ENCODE measurements at regions not wholly inside any gene's neighbourhood (a gene's known extent, or its start where the extent isn't known, plus 50 kb on each side); places are given as distances from the start of the nearest gene placed in this dataset.
A peak's percentile ranks its signal among the peaks of the same experiment; 100 is the strongest.

DNA sequence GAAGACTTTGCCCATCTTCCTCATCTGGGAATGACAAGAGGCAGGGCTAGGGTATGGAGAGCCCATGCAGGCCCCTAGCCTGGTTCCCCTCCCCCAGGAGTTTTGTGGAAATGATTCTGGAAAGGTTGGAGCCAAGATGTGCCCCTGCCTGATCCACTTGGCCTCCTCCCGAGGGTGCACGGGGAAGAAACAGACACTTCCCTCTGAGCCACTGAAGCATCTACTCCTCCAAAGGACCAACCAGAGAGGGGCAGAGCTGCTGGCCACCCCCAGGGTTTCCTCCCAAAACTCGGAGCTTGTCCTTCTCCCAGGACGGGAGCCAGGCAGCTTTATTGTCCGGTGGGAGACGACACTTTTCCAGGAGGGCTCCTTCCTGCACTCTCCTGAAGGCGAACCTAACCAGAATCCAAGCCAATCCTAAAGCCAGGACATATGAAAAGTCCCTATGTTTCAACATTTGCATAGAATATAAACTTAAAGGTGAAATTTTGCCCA, 149.2 kb upstream of the COPS8 start:
- Histone ChIP-seq H3K4me3 (no peak overlapping the region), H3K27ac (no peak overlapping the region)
- TF ChIP-seq, protein P1, sequence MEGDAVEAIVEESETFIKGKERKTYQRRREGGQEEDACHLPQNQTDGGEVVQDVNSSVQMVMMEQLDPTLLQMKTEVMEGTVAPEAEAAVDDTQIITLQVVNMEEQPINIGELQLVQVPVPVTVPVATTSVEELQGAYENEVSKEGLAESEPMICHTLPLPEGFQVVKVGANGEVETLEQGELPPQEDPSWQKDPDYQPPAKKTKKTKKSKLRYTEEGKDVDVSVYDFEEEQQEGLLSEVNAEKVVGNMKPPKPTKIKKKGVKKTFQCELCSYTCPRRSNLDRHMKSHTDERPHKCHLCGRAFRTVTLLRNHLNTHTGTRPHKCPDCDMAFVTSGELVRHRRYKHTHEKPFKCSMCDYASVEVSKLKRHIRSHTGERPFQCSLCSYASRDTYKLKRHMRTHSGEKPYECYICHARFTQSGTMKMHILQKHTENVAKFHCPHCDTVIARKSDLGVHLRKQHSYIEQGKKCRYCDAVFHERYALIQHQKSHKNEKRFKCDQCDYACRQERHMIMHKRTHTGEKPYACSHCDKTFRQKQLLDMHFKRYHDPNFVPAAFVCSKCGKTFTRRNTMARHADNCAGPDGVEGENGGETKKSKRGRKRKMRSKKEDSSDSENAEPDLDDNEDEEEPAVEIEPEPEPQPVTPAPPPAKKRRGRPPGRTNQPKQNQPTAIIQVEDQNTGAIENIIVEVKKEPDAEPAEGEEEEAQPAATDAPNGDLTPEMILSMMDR (IDR thresholded peaks at IDR 0.05) = no peak
- peak; percentile 58 for DNase-seq (ENCODE audit: low spot score)

DNA sequence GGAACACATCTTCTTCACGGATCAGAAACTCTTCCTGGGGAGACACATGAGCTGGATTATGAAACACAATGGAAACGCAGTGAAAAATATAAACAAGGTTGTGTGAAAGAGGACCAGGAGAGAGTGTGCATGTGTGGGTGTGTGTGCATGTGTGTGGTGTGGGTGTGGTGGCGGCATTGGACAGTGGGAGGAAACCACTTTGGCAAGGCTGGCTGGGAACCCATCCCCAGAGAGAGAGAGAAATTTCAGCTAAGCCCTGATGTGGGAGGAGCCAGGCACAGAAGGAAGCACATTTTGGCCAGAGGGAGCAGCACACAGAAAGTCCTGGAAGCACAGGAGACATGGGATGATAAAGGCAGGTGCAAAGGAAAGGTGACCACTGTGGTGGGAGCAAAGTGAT, 147.6 kb upstream of the COPS8 start:
- peak; percentile 54 for DNase-seq (ENCODE audit: low spot score)
- Histone ChIP-seq H3K4me3 (no peak overlapping the region), H3K27ac (no peak overlapping the region)
- TF ChIP-seq, protein P1 (IDR thresholded peaks at IDR 0.05) = no peak

GRCh38 chr2:236939271-236939670, 146.4 kb upstream of the COPS8 start:
- TF ChIP-seq, protein P1 (IDR thresholded peaks at IDR 0.05) = no peak
- no peak for DNase-seq (ENCODE audit: low spot score)

DNA sequence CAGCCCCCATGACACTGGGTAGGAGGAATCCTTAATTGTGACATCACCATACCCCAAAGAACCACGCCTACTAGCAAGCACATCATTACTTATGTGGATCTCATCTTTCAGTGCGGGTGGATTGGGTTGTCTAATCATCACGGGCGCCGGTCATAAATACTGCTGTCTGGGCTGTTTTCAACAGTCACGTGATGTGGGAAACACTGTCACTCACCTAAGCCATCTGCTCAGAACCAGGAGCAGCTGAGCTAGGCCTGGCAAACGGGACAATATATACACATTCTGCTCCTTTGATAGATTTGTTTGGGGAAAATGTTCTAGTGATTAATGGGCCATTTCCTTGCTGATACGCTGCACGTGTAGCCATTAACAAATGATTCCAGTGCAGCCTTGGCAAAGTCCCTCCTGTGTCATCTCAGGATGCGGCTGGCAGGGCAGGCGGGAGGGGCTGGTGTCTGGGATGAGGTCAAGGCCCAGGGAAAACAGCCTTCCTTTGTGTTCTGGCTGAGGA, 145.9 kb upstream of the COPS8 start:
- TF ChIP-seq, protein P1 (IDR thresholded peaks at IDR 0.05) = no peak
- H3K27ac ChIP-seq = no peak overlapping the region
- no peak overlapping the region for H3K4me3 ChIP-seq
- DNase-seq (ENCODE audit: low spot score) = no peak

More at GRCh38 chr2:236939271-236939670, 146.4 kb upstream of the COPS8 start:
- Histone ChIP-seq H3K4me3 (no peak overlapping the region), H3K27ac (no peak overlapping the region)

DNA sequence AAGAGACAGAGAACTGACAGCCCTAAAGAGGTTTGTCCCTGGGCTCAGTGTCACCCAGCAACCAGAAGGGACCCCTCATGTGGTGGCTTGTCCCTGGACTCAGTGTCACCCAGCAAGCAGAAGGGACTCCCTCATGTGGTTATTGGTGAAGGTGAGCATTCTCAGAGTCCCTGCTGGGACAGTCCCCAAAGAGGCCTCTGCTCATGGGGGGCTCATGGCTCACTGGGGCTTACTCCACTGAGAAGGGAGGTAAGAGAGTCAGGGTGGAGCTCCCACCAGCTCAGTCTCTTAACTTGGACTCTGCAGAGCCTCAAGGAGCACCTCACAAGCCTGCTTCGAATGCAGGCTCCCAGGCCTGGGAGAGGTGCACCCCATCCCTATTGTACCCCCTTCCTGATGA, 145.2 kb upstream of the COPS8 start:
- TF ChIP-seq, protein P1 (IDR thresholded peaks at IDR 0.05) = no peak
- H3K4me3 ChIP-seq = no peak overlapping the region
- no peak overlapping the region for H3K27ac ChIP-seq
- DNase-seq (ENCODE audit: low spot score) = no peak

GRCh38 chr2:236940916-236941520, 144.7 kb upstream of the COPS8 start:
- no peak for DNase-seq (ENCODE audit: low spot score)
- Histone ChIP-seq H3K4me3 (no peak overlapping the region), H3K27ac (no peak overlapping the region)
- TF ChIP-seq, protein P1 (IDR thresholded peaks at IDR 0.05) = no peak

DNA sequence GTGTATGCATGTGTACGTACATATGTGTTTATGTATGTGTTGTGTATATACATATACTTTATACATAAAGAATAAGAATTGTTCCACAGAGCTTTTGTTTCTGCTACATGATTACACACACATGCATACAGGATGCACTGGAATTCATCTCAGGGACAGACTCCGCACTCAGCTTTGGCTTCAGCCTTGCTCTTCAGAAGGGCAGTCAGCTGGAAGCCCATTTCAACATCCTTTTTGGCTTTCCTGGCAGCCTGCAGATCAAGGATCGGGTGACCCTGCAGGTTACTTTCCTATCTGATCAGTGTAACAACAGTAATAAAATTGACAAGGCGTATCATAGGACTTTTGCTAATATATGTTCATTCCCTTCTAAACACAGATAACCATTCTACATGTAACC, 144.1 kb upstream of the COPS8 start:
- TF ChIP-seq, protein P1 (IDR thresholded peaks at IDR 0.05) = no peak
- H3K4me3 ChIP-seq = no peak overlapping the region
- no peak overlapping the region for H3K27ac ChIP-seq
- DNase-seq (ENCODE audit: low spot score) = no peak
